GM12873 (cell line): ENCODE measurements at regions not wholly inside any gene's neighbourhood (a gene's known extent, or its start where the extent isn't known, plus 50 kb on each side); places are given as distances from the start of the nearest gene placed in this dataset.

Source experiments
- TF ChIP-seq, protein P1 (sequence below): IDR thresholded peaks from 2 replicates; pipeline ENCODE4 v1.5.1; 2012; ENCODE audit warnings: low read depth, mild to moderate bottlenecking, moderate library complexity, low read length, control low read depth; ENCODE audit not compliant: insufficient read depth; ENCODE audit errors: missing control alignments

DNA sequence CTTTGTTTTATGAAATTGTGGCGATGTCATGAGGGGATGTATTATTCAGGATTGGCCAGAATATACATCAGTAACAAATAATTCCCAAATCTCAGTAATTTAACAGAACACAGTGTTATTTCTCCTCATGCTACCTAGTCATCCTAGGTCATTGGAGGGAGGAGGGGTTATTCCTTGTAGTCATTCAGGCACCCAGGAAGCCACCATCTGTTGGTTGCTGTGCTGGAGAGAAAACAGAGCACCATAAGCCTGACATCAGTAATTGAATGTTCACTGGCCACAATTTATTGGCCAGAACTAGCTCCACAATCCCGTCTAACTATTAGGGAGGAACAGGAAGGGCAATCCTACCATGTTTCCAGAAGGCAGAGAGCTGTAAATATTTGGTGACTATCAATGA is 303.5 kb upstream of the CELF4 start:
- TF ChIP-seq, protein P1, sequence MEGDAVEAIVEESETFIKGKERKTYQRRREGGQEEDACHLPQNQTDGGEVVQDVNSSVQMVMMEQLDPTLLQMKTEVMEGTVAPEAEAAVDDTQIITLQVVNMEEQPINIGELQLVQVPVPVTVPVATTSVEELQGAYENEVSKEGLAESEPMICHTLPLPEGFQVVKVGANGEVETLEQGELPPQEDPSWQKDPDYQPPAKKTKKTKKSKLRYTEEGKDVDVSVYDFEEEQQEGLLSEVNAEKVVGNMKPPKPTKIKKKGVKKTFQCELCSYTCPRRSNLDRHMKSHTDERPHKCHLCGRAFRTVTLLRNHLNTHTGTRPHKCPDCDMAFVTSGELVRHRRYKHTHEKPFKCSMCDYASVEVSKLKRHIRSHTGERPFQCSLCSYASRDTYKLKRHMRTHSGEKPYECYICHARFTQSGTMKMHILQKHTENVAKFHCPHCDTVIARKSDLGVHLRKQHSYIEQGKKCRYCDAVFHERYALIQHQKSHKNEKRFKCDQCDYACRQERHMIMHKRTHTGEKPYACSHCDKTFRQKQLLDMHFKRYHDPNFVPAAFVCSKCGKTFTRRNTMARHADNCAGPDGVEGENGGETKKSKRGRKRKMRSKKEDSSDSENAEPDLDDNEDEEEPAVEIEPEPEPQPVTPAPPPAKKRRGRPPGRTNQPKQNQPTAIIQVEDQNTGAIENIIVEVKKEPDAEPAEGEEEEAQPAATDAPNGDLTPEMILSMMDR = no peak

DNA sequence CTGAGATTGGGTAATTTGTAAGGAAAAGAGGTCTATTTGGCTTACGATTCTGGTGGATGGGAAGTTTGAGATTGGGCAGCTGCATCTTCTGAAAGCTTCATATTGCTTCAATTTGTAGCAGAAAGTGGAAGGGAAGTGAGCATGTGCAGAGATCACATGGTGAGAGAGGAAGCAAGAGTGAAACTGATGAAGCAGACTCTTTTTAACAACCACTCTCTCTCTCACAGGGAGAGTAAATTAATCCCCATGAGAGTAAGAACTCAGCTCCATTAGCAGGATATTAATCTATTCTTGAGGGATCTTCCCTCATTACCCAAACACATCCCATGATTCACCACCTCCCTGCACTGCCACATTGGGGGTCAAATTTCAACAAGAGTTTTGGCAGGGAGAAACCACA is 298.5 kb upstream of the CELF4 start:
- TF ChIP-seq, protein P1 = no peak

DNA sequence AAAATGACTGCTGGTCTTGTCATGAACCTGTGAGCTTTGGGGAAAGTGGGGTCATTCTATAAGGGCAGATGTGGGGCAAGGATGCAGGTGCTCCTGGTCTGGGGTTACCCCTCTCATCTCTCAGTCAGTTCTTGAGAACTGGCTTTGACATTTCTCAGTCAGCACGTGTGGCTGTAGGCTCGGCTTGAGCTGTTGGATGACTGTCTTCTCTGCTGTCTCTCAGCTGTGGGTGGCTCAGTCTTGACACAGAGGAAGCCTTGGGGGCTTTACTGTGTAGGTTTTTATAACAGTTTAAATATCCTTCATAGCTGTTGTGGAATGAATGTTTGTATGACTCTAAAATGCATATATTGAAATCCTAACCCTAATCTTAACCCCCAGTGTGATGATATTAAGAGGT is 296.4 kb upstream of the CELF4 start:
- TF ChIP-seq, protein P1 = no peak

DNA sequence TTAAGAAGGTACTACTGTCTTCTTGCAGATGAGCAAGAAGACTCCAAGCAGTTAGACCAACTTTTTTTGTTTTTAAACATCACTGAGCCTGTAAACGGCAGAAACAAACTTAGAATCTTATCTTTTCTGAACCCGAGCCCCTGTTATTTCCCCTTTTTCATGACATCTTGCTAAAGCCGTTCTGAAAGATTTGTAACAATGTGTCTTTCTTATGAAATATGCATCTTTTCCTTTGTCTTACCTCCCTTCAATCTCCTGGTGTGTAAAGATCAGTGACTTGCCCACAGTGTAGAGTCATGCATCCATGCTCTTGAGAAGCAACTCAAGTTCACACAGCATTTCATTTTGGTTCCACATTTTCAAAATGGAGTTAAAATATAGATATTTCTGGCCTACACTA is 288.8 kb upstream of the CELF4 start:
- TF ChIP-seq, protein P1 = no peak

DNA sequence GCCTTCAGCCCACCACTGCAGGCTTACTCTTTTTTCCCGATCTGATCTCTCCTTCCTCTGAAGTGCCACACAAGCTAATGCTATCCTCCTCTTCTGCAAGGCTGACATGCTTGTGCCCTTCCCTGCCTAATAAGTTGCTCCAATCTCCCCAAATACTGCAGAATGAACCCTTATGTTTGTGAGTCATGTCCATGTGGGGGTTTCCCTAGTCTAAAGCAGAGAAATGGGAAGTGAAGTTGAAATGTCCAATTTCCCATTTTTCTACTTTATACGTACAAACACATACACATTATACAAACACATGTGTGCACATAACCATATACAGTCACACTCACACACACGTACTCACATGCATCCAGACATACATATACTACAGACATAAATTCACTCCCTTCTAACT is 288.1 kb upstream of the CELF4 start:
- TF ChIP-seq, protein P1 = no peak

DNA sequence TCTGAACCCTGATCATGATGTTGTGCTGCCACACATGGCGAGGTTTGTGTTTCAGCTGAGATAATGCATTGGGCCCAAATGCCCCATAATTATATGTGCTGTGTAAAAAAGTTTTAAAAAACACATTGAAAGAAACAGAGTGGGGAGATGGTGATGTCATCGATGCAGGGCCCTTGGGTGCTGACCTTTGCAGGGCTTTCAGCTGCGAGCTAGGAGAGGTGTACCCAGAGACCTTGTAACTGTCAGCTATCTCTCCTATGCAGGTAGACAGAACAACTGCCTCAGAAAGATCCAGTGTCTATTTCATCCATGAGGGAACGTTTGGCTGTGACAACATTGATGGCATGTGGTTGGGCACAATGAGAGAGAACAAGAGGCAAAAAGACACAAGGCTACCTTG is 286.9 kb upstream of the CELF4 start:
- TF ChIP-seq, protein P1 = no peak

DNA sequence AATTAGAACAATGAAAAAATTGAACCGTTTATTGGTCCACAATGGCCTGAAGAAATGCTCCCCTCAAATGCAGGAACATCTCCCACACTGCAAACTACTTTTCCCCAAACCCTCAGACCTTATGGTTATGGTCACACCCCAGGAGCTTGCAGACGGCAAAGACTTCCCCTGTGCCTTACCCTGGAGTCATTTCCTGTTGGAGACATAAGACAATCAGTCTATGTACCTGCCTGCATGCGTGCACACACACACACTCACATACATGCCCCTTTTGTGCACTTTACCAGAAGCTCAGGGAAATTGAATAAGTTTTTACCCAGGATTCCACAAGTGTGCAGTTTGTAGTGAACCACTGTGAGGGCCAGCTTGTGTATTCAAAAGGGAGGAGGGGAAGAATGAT is 281.9 kb upstream of the CELF4 start:
- TF ChIP-seq, protein P1 = no peak
